HG02970 (cell line): ENCODE measurements at regions not wholly inside any gene's neighbourhood (a gene's known extent, or its start where the extent isn't known, plus 50 kb on each side); places are given as distances from the start of the nearest gene placed in this dataset.

Experiments
- ATAC-seq: cut with Tn5 transposase; IDR thresholded peaks from one replicate; pipeline ENCODE4 v1.9.1; 2021; ENCODE audit warnings: mild to moderate bottlenecking, moderate library complexity, moderate number of reproducible peaks; ENCODE audit not compliant: unreplicated experiment, low FRiP score

DNA sequence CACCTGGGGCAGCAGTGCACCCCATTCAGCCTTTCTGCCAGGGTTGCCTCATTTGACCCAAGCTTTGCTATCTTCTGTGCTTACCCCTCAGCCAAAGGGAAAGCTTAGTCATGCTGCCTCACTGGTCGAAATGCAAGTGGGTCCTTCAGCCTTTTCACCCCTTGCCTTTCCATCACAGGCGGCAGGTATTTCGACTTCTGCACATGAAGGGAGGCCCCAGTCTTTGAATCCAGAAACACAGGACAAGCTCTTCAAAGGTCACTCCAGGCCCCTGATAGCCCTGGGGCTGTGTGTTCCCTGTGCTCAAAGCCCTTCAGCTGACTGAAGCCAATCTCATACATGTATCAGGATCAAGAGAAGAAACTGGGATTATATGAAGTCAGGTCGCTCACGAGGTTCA, 129.7 kb downstream of the SNX19 start:
- no peak for ATAC-seq

DNA sequence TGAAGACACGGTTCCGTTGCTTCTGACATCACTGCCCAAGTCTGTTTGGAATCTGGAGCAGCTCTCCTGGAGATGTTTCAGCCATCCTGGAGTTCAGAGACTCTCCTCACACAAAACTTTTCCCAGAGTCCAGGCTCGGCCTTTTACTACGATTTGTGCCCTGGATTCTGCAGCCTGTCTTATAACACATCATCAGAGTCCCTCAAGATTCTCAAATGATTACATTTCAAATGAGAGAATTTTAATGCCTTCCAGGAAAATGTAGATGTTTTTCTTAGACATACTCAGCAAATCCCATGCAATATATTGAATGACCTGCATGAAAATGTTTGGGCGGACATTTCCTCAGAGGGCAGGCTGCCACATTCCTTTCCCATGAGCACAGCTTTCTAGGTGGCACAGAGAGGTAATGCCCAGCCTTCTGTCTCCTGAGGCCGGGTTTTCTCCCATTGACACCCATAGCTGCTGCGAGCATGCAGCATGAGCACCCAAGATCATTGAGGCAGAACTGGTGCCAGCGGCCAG, 129.1 kb downstream of the SNX19 start:
- no peak for ATAC-seq

GRCh38 chr11:130787973-130788570, 128.2 kb downstream of the SNX19 start:
- ATAC-seq = no peak

DNA sequence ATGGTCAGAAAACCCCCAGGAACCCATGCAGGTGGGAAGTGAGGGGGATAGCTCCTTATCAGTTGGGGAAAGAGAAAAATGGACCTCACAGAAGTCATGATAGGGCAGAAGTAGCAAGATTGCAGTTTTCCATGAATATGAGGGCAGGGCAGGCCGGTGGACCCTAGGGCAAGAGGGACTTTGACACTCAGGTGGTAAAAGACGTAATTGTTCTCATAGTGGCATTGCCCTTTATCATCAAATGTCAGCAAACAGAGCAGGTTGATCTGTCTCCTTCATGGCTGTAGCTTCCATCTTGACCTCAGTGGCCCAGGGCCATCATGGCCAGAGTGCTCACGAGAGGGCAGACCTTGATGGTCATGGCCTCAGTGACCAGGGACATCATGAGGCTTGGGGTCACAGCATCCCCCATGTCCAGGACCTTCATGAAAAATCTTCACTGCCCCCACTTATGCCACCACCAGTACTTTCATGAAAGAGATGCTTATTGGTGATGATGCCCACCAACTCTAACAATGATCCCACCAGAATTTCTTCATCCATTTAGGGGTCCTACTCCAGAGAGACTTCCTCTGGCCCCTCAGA, 127.1 kb downstream of the SNX19 start:
- no peak for ATAC-seq

DNA sequence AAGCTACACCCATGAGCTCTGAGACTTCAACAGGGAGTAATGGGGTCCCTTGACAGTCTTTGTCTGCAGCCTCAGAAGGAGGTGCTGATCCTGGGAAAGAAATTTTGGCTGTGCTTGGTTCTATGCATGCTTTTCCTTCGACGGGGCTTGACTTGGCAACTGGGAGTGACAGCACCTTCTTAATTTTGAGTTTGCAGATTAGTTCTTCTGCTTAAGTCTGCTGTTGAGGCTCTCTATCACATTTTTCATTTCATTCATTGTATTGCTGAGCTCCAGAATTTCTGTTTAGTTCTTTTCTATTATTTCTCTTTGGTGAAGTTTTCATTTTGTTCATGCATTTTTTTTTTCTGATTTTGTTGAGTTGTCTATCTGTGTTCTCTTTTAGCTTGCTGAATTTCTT, 125.6 kb downstream of the SNX19 start:
- no peak for ATAC-seq

DNA sequence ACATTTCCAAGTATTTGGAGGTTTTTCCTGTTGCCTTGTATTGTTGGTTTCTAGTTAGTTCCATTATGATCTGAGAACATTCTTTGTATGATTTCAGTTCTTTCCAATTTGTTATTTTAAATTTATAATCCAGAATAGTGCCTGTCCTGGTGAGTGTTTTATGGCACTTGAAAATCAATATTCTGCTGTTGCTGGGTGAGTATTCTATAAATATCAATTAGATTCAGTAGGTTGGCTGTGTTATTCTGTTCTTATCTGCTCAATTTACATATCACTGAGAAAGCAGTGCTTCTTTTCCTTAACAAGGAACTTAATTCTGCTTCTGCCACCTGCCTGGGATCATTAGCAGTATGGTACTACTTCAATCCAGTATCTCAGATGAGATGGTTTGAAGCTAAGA, 123.5 kb downstream of the SNX19 start:
- no peak for ATAC-seq

GRCh38 chr11:130796828-130797227, 119.5 kb downstream of the SNX19 start:
- ATAC-seq = no peak

DNA sequence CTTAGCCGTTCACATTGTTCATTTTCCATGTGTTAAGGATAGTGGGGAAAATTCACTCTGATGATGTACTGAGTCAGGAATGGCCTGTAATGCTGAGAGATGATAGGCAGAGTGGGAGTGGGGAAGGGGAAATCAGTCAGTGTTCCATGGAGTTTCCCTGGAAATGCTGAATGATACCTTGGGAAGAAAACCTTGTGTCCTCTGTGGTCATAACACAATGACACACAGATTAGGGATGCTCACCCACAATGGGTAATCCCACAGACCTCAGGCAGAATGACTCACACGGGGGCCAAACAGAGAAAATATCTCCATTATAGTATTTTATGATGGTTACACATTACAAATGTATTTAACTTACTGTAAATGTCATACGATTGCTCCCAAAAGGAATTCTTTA, 118.0 kb downstream of the SNX19 start:
- ATAC-seq = no peak

DNA sequence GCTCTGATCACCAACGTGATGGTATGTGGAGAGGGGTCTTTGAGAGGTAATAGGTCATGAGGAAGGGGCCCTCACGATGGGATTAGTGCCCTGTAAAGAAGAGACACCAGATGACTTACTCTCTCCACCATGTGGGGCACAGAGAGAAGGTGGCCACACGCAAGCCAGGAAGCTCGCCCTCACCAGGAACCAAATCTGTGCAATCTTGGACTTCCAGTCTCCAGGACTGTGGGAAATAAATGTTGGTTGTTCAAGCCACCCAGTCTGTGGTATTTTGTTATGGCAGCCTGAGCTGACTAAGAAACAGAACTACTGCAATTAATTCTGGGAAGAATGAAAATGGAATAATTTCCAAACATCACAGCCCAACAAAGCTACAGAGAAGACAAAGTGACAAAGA, 117.5 kb downstream of the SNX19 start:
- no peak for ATAC-seq

DNA sequence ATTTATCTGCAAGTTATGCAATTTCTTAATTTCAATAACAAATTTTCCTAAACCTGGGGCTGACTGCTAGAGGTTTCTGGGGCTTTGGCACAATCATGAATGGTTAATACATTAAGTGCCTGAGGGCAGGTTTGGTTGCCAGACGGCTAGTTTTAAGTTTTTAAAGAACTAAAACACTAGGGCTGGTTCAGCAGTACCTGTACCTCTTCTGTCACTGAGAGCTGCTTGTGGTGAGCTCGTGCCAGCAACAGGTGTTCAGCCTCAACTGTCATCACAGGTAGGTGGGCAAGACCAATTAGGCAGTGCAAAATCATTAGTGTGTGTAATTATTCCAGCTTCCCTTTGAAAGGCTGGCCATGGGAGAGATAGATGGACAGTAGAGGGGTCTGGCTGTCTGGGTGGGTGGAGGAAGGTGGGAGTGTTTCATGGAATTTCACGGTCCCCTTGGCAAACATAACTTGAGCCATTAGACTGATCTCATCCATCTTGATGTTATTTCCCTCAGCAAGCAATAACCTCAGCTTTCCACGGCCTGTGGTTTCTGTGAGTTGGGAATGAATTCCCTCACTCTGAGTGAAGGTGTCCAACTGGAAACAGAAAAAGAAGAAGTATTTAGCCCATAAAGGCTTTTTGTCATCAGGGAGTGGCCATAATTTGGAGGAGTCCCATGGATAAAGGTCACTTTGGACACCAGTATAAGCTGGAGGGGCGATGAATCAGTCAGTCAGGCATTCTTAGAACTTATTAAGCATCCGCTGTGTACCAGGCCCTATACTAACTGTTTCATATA, 114.8 kb downstream of the SNX19 start:
- ATAC-seq = no peak

GRCh38 chr11:130802567-130802966, 113.7 kb downstream of the SNX19 start:
- no peak for ATAC-seq

DNA sequence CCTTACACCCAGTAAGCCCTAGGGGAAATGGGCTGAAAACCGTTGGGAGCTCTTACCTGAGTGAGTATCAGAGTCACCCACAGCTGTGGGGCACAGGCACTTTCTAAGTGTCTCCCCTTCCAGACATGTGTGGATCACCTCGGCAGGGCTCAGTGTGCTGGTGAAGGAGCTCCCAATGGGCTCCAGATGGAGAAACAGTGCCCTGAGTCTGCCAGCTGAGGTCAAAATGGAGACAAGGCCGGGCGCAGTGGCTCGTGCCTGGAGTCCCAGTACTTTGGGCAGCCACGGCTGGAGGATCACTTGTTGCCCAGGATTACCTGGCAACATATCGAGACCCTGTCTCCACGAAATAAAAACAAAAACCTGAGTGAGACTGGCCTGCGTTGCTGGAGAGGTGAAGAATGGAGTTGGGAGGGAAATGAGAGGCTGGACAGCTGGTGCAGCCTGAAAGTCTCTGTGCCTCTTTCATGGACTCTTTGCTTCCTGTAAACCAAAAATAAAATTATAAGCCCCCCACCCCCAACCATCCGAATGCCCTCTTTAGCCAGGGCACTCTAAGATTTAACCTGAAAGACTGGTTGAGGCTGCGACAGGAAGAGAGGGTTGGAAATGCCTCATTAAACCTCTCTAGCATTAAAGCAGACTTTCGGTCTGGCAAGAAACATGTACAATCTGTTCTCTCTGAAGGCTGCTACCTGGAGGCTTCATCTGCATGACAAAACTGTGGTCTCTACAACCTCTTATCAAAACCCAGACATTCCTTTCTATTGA, 111.8 kb downstream of the SNX19 start:
- ATAC-seq = no peak

GRCh38 chr11:130806746-130807145, 109.5 kb downstream of the SNX19 start:
- no peak for ATAC-seq

GRCh38 chr11:130808541-130808940, 107.7 kb downstream of the SNX19 start:
- no peak for ATAC-seq

DNA sequence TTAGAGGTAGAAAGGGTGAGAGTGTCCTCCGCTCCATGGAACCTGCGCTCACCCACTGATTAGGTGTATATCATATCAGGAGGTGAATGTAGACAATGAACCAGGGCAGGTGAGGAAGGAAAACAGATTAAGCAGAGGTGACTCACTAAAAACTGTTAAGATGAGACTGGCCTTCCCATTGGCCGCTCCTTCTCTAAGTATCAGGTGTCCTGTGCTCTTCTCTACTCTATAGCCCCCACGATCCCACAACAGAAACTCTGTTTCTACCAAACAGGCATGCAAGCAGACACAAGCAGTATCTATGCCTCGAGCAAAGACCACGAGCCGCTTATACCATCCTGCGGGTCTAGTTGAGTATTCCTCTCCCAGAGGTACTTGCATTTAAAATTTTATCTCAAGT, 103.1 kb downstream of the SNX19 start:
- no peak for ATAC-seq

DNA sequence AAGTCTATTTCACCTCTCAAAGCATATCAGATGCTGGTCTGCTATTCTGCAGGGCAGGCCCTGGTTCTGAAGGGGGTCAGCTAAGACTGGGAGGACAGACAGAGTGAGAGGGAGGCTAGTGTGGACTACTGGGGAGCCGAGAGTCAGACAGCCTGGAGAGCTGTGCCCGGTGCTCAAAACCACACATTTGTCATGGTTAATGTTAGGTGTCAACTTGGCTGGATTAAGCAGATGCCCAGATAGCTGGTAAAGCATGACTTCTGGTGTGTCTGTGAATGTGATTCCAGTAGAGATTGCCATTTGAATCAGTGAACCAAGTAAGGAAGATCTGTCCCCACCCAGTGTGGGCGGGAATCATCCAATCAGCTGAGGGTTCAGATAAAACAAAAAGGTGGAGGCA, 102.6 kb downstream of the SNX19 start:
- ATAC-seq = no peak

DNA sequence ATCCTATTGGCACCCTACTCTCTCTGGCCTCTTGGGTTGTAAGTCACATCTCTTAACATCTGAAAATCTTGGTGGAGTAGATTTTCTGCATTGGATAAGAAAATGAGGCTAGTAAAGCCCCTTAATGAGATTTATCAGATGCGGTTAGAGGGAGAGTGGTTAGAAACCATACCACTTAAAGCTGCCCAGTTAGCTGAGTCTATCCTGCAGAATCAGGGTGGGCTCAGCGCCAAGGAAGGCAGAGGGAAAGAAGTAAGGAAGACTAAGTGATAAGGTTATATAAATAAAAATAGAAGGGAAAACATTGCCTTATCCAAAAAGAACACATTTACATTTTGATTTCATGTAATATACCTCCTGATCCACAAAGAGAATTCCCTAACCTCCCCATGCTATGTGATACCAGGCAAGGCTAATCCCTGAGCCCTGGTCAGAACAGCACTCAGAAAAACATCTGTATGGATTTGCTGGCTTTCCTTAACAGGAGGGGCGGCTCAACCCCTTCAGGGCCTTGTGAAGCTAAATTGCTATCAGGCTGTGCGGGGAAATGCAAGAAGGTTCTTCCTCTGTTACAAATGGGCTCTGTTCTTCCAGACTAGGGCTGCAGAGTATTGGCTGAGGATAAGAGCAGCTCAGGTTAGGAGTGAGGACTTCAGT, 101.7 kb downstream of the SNX19 start:
- ATAC-seq = no peak

DNA sequence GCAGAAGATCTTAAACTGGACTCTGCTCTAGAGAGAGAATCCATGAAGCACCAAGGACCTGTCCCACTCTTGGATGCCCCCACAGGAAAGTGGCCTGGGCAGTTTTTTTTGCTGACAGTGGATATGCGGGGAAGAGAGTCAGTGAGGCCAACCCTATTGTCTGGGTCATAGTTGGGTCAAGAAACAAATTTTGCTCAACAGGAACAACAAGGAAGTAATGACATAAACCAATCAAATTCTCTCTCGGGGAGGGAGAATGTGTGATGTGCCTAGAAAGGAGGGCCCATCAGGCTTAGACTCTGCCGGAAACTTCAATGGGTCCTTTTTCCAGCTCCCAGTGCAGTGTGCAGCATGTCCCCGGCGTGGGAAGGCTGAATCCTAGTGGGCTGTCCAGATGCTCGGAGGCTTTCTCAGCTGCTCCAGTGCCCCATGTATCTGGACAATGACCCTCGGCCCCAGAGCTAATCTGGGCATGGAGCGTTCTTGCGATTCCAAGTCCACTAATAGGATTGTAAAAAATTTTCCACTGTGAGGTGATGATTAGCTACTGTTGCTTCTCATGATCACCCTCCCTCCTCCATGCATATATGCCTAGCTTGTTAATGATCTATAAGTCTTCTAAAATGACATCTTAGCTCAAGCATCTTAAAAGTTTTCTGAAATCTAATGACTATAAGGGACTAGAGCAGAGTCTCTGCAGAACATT, 101.0 kb downstream of the SNX19 start:
- no peak for ATAC-seq

DNA sequence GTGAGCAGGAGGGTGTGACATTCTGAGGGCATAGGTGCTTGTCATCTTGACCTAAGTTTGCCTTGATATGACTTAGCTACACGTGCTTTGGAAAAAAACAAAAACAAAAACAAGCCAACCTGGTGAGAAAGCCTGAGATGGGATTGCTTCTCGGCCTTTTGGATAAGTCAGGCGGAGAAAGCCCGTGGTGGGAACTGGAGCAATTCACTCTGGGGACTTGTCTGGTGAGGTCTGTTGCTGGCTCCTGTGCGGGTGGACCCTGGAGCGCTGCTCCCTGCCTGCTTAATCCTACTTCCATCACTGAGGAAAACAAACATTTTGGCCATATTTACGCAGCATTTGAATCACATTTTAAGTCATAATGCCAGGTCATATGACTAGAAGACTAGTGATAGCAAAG, 100.3 kb downstream of the SNX19 start:
- no peak for ATAC-seq
